ENCODE measurements at regions not wholly inside any gene's neighbourhood (a gene's known extent, or its start where the extent isn't known, plus 50 kb on each side); places are given as distances from the start of the nearest gene placed in this dataset.

DNA sequence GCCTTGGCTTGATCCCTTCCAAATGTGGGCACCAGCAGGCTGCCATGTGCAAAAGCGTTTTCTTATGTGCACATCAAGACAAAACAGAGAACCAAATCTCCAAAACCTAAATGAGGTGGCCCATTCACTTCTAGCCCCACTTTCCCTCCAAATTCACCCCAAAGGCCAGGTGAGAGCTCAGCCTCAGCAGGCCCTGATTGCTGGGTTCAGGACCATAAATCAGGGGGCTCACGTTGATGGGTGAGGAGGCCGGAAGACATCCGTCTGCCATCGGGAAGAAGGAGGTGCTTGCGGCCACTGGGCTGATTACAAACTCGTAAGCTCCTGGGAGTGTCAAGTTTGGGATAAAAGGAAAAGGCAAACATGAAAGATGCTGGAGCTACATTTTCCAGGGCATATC lies 86.7 kb upstream of the CLDN14 start:
- TF ChIP-seq, protein P1, sequence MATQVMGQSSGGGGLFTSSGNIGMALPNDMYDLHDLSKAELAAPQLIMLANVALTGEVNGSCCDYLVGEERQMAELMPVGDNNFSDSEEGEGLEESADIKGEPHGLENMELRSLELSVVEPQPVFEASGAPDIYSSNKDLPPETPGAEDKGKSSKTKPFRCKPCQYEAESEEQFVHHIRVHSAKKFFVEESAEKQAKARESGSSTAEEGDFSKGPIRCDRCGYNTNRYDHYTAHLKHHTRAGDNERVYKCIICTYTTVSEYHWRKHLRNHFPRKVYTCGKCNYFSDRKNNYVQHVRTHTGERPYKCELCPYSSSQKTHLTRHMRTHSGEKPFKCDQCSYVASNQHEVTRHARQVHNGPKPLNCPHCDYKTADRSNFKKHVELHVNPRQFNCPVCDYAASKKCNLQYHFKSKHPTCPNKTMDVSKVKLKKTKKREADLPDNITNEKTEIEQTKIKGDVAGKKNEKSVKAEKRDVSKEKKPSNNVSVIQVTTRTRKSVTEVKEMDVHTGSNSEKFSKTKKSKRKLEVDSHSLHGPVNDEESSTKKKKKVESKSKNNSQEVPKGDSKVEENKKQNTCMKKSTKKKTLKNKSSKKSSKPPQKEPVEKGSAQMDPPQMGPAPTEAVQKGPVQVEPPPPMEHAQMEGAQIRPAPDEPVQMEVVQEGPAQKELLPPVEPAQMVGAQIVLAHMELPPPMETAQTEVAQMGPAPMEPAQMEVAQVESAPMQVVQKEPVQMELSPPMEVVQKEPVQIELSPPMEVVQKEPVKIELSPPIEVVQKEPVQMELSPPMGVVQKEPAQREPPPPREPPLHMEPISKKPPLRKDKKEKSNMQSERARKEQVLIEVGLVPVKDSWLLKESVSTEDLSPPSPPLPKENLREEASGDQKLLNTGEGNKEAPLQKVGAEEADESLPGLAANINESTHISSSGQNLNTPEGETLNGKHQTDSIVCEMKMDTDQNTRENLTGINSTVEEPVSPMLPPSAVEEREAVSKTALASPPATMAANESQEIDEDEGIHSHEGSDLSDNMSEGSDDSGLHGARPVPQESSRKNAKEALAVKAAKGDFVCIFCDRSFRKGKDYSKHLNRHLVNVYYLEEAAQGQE (IDR thresholded peaks at IDR 0.05): no peak
- TF ChIP-seq, protein P2, sequence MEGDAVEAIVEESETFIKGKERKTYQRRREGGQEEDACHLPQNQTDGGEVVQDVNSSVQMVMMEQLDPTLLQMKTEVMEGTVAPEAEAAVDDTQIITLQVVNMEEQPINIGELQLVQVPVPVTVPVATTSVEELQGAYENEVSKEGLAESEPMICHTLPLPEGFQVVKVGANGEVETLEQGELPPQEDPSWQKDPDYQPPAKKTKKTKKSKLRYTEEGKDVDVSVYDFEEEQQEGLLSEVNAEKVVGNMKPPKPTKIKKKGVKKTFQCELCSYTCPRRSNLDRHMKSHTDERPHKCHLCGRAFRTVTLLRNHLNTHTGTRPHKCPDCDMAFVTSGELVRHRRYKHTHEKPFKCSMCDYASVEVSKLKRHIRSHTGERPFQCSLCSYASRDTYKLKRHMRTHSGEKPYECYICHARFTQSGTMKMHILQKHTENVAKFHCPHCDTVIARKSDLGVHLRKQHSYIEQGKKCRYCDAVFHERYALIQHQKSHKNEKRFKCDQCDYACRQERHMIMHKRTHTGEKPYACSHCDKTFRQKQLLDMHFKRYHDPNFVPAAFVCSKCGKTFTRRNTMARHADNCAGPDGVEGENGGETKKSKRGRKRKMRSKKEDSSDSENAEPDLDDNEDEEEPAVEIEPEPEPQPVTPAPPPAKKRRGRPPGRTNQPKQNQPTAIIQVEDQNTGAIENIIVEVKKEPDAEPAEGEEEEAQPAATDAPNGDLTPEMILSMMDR (IDR thresholded peaks at IDR 0.05; ENCODE audit: low read depth, low read length, missing input control): no peak
- TF ChIP-seq YY1 (IDR thresholded peaks at IDR 0.05): no peak
- TF ChIP-seq TAF1 (conservative IDR thresholded peaks at IDR 0.05): no peak
- no peak for TF ChIP-seq GABPA (IDR thresholded peaks at IDR 0.05 in 1 of 2, conservative IDR thresholded peaks at IDR 0.05 in 1 of 2)

Data from liver (tissue), 3 donors.